Activated naive CD4-positive, alpha-beta T cell treated with anti-CD3 and anti-CD28 coated beads, Interleukin-2, amount 50 U/mL, for 16 hours (primary cell): ENCODE measurements at regions not wholly inside any gene's neighbourhood (a gene's known extent, or its start where the extent isn't known, plus 50 kb on each side); places are given as distances from the start of the nearest gene placed in this dataset.

ENCODE experiments used
- DNase-seq: peaks from one replicate; pipeline ENCODE4 v3.0.0-alpha.2; 2020

DNA sequence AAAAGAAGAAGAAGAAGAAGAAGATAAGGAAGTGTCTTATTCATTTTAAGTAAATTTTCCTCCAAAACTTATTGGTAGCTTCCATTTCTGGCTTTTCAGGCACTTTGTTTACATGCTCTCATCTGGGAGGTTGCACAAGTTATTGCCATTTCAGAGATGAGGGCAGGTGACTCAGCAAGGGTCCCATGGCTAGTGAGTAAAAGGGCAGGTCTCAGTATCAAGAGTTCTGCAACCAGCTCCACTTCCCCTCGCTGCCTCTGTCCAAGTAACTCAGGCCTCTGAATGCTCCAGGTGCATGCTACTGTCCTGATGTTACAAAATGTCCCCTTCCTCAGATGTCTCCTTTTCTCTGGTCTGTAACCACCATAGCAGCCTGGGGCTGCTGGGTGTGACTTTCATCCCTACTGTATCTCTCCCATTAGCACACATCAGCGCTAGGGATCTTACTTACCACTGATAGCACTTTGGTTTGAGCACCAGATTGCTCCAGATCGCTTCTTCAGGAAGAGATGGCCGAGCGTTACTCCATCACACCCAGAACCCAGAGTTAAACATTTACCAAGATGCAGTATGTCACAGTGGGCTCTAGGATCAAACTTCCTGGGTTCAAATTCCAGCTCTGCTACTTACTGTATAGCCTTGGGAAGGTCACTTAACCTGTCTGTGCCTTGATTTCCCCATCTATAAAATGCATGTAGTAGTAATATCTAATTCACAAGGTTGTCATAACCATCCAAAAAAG, 57.4 kb upstream of the LAPTM4A start:
- no peak for DNase-seq

DNA sequence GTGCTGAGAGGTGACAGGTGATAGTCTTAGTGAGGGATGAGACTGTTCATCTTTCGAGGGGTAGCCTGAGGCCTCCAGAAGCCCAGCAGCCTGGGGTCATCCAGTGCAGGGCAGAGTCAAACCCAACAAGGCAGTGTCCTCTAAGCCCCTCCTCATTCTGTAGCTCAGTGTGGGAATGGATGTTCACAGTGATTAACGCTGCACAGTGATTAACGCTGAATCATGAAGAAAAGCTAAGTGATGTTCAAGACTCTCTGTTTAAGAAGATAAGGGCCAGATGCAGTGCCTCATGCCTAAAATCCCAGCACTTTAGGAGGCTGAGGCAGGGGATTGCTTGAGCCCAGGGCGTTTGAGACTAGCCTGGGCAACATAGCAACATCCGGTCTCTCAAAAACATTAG, 56.3 kb upstream of the LAPTM4A start:
- no peak for DNase-seq

DNA sequence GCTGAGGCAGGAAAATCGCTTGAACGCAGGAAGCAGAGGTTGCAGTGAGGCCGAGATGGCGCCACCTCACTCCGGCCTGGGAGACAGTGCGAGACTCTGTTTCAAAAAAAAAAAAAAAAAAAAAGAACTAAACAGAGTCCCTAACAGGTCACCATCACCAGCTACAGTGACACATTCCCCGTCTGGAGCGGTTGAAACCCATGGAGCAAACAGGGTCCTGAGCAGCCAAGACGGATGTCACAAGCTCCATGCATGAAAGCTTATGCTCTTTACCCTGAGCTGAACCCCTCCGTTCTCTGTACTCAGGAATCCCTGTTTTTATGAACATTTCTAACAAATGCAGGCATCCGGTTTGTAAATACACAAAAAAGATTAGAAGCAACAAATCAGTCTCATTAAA, 55.9 kb upstream of the LAPTM4A start:
- no peak for DNase-seq

- peak; percentile 32 for DNase-seq
These were observed 55.3 kb upstream of the LAPTM4A start for GRCh38 chr2:20106746-20107145.

DNA sequence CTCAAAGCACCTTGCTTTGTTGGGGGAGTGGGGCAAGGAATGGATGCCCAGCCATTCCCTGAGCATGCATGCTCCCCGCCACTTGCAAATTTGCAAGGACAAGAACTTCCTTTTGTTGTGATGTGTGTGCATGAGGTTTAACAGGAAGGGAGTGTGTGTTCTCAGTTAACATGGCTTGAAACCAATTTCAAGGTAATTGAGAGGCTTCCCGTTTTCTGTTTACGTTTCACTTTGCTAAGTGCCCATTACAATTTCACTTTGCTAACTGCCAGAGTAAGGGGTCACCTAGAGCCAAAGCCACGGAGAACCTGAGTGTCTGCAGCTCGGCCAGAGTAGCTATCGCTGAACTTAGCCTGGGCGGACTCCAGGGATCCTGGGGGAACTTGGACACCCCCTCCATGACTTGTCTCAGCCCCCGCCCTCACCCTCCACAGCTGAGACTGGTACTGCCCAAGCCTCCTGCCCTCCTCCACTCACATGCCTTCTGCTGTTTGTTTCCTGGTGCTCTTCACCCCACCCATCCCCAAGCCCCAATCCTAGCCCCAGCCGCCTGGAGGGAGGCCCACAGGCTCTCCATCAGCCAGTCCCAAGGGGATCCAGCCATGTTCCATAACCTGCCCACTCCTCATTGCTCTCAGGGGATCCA, 53.6 kb upstream of the LAPTM4A start:
- DNase-seq, result no peak

- DNase-seq, result no peak
These were observed 52.1 kb upstream of the LAPTM4A start for GRCh38 chr2:20103530-20103929.
